K562 (cell line): ENCODE measurements at regions not wholly inside any gene's neighbourhood (a gene's known extent, or its start where the extent isn't known, plus 50 kb on each side); places are given as distances from the start of the nearest gene placed in this dataset.

Experiments used
- CBX3 ChIP-seq, 2 experiments: IDR thresholded peaks; 1 replicate in 1 of 2; 2 replicates in 1 of 2; pipeline ENCODE4 v1.6.1; 2012; ENCODE audit warnings: inconsistent platforms in 2 of 2, low read length in 2 of 2, borderline replicate concordance in 1 of 2, control low read depth in 1 of 2
- FOXK2 ChIP-seq, 2 experiments: fragments of 450-650 bp; IDR thresholded peaks in 1 of 2; conservative IDR thresholded peaks in 1 of 2; 2 replicates each; pipeline ENCODE4 v1.6.1; 2016; ENCODE audit warnings: low read depth in 2 of 2, mild to moderate bottlenecking in 1 of 2
- GABPA ChIP-seq: fragments of 200-800 bp; sonication (Bioruptor generic); conservative IDR thresholded peaks from 2 replicates; pipeline ENCODE4 v1.6.1; 2016; ENCODE audit warnings: low read depth, missing genetic modification characterization, missing compliant biosample characterization
- HDAC1 ChIP-seq, 2 experiments: fragments of 450-650 bp; IDR thresholded peaks; 2 replicates each; pipeline ENCODE4 v1.6.1; 2016 to 2017; ENCODE audit warnings: inconsistent platforms in 1 of 2, mild to moderate bottlenecking in 1 of 2, moderate library complexity in 1 of 2
- MTA2 ChIP-seq: fragments of 450-650 bp; IDR thresholded peaks from 2 replicates; pipeline ENCODE4 v1.6.1; 2016; ENCODE audit warnings: low read depth
- POLR2A ChIP-seq: fragments of 450-650 bp; conservative IDR thresholded peaks from 2 replicates; pipeline ENCODE4 v1.6.1; 2016
- POLR3A ChIP-seq: IDR thresholded peaks from 2 replicates; pipeline ENCODE4 v1.6.1; 2011; ENCODE audit warnings: borderline replicate concordance, mild to moderate bottlenecking, moderate library complexity; ENCODE audit not compliant: insufficient read length, insufficient read depth; ENCODE audit errors: extremely low read depth
- SIX5 ChIP-seq, 2 experiments: IDR thresholded peaks; 2 replicates each; pipeline ENCODE4 v1.6.1; 2011; ENCODE audit warnings: low read length in 2 of 2, borderline replicate concordance in 1 of 2, low read depth in 1 of 2, mild to moderate bottlenecking in 1 of 2, moderate library complexity in 1 of 2; ENCODE audit not compliant: insufficient read depth in 1 of 2
- SRSF7 ChIP-seq: fragments of 200-400 bp; formaldehyde crosslinking; optimal IDR thresholded peaks from 2 replicates; pipeline ENCODE3; 2017; ENCODE audit warnings: mild to moderate bottlenecking, low read depth, low read length
- TAF1 ChIP-seq: IDR thresholded peaks from 2 replicates; pipeline ENCODE4 v1.6.1; 2011; ENCODE audit warnings: mild to moderate bottlenecking, low read length, moderate library complexity; ENCODE audit not compliant: insufficient read depth, control insufficient read depth, severe bottlenecking; ENCODE audit errors: extremely low read depth
- ZNF184 ChIP-seq: sonication (generic); formaldehyde crosslinking; IDR thresholded peaks from 2 replicates; pipeline ENCODE4 v1.5.0; 2020; ENCODE audit warnings: missing genetic modification reagents
- ZNF253 ChIP-seq: fragments of 250-450 bp; sonication (Bioruptor Pico); conservative IDR thresholded peaks from 2 replicates; pipeline ENCODE4 v1.6.1; 2021; ENCODE audit warnings: mild to moderate bottlenecking
- ZNF280A ChIP-seq: fragments of 450-650 bp; IDR thresholded peaks from 2 replicates; pipeline ENCODE4 v1.6.1; 2018; ENCODE audit warnings: mild to moderate bottlenecking, low read depth; ENCODE audit not compliant: partially characterized antibody
- ZNF347 ChIP-seq: fragments of 450-650 bp; formaldehyde crosslinking; IDR thresholded peaks from 2 replicates; pipeline ENCODE4 v1.4.0; 2020; ENCODE audit warnings: low read depth, mild to moderate bottlenecking, moderate library complexity
- ZNF408 ChIP-seq: fragments of 250-450 bp; sonication (Bioruptor Pico); IDR thresholded peaks from 2 replicates; pipeline ENCODE4 v1.4.0; 2020; ENCODE audit warnings: low read depth, mild to moderate bottlenecking, moderate library complexity
- ZNF41 ChIP-seq: fragments of 250-450 bp; sonication (Bioruptor Pico); conservative IDR thresholded peaks from 2 replicates; pipeline ENCODE4 v1.4.0; 2020; ENCODE audit warnings: mild to moderate bottlenecking
- ZNF766 ChIP-seq: fragments of 200-800 bp; sonication (Bioruptor generic); conservative IDR thresholded peaks from 2 replicates; pipeline ENCODE4 v1.6.1; 2016; ENCODE audit warnings: missing genetic modification characterization, missing compliant biosample characterization
- TF ChIP-seq, protein P1 (sequence below): sonication (generic); formaldehyde crosslinking; IDR thresholded peaks from 2 replicates; pipeline ENCODE4 v1.8.1; 2023; ENCODE audit warnings: mild to moderate bottlenecking, missing genetic modification reagents
- TF ChIP-seq, protein P2 (sequence below), 3 experiments: fragments of 200-800 bp in 1 of 3; sonication (Bioruptor generic) in 1 of 3; sonication (generic) in 1 of 3; formaldehyde crosslinking in 1 of 3; IDR thresholded peaks; 2 replicates each; pipeline versions ENCODE4 v1.6.1 to v1.8.0; 2016 to 2022; ENCODE audit warnings: mild to moderate bottlenecking in 2 of 3, missing compliant biosample characterization in 2 of 3, missing genetic modification characterization in 2 of 3, missing genetic modification reagents in 1 of 3
- TF ChIP-seq, protein P3 (sequence below): fragments of 200-800 bp; sonication (Bioruptor generic); IDR thresholded peaks from 2 replicates; pipeline ENCODE4 v1.6.1; 2017; ENCODE audit warnings: missing genetic modification characterization, missing compliant biosample characterization

- TF ChIP-seq ZNF408 (CRISPR knock-in tag) (no peak), MTA2 (no peak), TAF1 (no peak), GABPA (tag) (no peak), ZNF184 (no peak), FOXK2 (conservative IDR thresholded peaks at IDR 0.05 in 1 of 2, IDR thresholded peaks at IDR 0.05 in 1 of 2; ENCODE audit: low read depth in 2 of 2) (peak in 1 of 2 experiments; percentile 27; a peak in 1 of 4 replicates), ZNF253 (CRISPR knock-in tag) (no peak), POLR3A (no peak), POLR2A (no peak), ZNF41 (no peak), SRSF7 (no peak), ZNF280A (peak; percentile 72), CBX3 (IDR thresholded peaks at IDR 0.05; ENCODE audit: borderline replicate concordance in 1 of 2, low read length in 2 of 2) (peak in 1 of 2 experiments; percentile 95; a peak in 2 of 3 replicates), ZNF347 (CRISPR knock-in tag) (no peak), SIX5 (IDR thresholded peaks at IDR 0.05; ENCODE audit: borderline replicate concordance in 1 of 2, insufficient read depth in 1 of 2, low read depth in 1 of 2, low read length in 2 of 2) (no peak), HDAC1 (IDR thresholded peaks at IDR 0.05) (0 out of 4 replicates have a peak, but pooled peaks of 1 of the 2 experiments have one; percentile 41), ZNF766 (CRISPR knock-in tag) (0 out of 2 replicates have a peak, but pooled peaks have one; percentile 34)
- TF ChIP-seq, protein P1, sequence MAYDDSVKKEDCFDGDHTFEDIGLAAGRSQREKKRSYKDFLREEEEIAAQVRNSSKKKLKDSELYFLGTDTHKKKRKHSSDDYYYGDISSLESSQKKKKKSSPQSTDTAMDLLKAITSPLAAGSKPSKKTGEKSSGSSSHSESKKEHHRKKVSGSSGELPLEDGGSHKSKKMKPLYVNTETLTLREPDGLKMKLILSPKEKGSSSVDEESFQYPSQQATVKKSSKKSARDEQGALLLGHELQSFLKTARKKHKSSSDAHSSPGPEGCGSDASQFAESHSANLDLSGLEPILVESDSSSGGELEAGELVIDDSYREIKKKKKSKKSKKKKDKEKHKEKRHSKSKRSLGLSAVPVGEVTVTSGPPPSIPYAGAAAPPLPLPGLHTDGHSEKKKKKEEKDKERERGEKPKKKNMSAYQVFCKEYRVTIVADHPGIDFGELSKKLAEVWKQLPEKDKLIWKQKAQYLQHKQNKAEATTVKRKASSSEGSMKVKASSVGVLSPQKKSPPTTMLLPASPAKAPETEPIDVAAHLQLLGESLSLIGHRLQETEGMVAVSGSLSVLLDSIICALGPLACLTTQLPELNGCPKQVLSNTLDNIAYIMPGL (CRISPR knock-in tag) = no peak
- TF ChIP-seq, protein P2, sequence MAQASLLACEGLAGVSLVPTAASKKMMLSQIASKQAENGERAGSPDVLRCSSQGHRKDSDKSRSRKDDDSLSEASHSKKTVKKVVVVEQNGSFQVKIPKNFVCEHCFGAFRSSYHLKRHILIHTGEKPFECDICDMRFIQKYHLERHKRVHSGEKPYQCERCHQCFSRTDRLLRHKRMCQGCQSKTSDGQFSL (CRISPR knock-in tag; IDR thresholded peaks at IDR 0.05) = no peak
- TF ChIP-seq, protein P2 (tag; IDR thresholded peaks at IDR 0.05) = no peak
- TF ChIP-seq, protein P3, sequence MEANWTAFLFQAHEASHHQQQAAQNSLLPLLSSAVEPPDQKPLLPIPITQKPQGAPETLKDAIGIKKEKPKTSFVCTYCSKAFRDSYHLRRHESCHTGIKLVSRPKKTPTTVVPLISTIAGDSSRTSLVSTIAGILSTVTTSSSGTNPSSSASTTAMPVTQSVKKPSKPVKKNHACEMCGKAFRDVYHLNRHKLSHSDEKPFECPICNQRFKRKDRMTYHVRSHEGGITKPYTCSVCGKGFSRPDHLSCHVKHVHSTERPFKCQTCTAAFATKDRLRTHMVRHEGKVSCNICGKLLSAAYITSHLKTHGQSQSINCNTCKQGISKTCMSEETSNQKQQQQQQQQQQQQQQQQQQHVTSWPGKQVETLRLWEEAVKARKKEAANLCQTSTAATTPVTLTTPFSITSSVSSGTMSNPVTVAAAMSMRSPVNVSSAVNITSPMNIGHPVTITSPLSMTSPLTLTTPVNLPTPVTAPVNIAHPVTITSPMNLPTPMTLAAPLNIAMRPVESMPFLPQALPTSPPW (CRISPR knock-in tag) = no peak
Observed at GRCh38 chr20:4095639-4096038, 53.0 kb upstream of the SMOX start (continued).
